Osteocyte (in vitro differentiated cells): ENCODE measurements at regions not wholly inside any gene's neighbourhood (a gene's known extent, or its start where the extent isn't known, plus 50 kb on each side); places are given as distances from the start of the nearest gene placed in this dataset.
A peak's percentile ranks its signal among the peaks of the same experiment; 100 is the strongest.
"Not testable (repeated sequence)": the region's sequence is repeated elsewhere in the genome, so short reads cannot be mapped to it uniquely, and the experiment has no call there.

Source experiments
- DNase-seq: peaks from one replicate; pipeline ENCODE4 v3.0.0; 2021; ENCODE audit warnings: mixed read lengths; ENCODE audit not compliant: unreplicated experiment; ENCODE audit errors: extremely low spot score
- H3K27ac Mint-ChIP-seq: one replicate; pipeline ENCODE4 v1.8.0; 2021; ENCODE audit warnings: mild to moderate bottlenecking, mixed read lengths; ENCODE audit not compliant: unreplicated experiment
- H3K27me3 Mint-ChIP-seq: one replicate; pipeline ENCODE4 v1.8.0; 2021; ENCODE audit warnings: mixed read lengths; ENCODE audit not compliant: unreplicated experiment
- H3K36me3 Mint-ChIP-seq: one replicate; pipeline ENCODE4 v1.8.0; 2021; ENCODE audit warnings: mixed read lengths; ENCODE audit not compliant: unreplicated experiment
- H3K4me1 Mint-ChIP-seq: one replicate; pipeline ENCODE4 v1.8.0; 2021; ENCODE audit warnings: mixed read lengths; ENCODE audit not compliant: unreplicated experiment
- H3K4me3 Mint-ChIP-seq: one replicate; pipeline ENCODE4 v1.8.0; 2021; ENCODE audit warnings: mild to moderate bottlenecking, moderate library complexity, mixed read lengths; ENCODE audit not compliant: unreplicated experiment
- H3K9me3 Mint-ChIP-seq: one replicate; pipeline ENCODE4 v1.8.0; 2021; ENCODE audit warnings: mixed read lengths; ENCODE audit not compliant: unreplicated experiment
- CTCF ChIP-seq: fragments of 200-600 bp; sonication (generic); IDR thresholded peaks from 2 replicates; pipeline ENCODE4 v1.5.0; 2021; ENCODE audit warnings: antibody characterized with exemption, mild to moderate bottlenecking, moderate library complexity

DNA sequence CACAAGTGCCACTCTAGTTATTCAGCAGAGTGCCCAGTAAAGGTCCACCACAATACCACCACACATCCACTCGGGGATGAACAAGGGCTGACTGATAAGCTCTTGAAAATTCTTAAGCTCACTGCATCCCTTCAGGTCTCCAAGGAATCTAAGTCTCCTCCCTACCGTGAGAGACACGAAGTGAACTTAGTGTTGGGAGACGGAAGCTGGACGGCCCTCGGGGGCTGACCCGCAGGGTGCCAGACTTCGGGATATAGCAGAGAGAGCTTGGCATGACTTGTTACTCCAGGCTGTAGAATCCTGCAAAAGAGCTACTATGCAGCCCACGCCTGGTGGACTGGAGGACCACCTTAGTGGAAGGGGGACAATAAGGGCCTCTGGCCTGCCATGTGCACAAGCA, 75.1 kb downstream of the LYZL1 start:
- not testable (repeated sequence) for H3K36me3 Mint-ChIP-seq, H3K27ac Mint-ChIP-seq, H3K4me1 Mint-ChIP-seq, H3K9me3 Mint-ChIP-seq, H3K4me3 Mint-ChIP-seq
- DNase-seq: peak; percentile 73
- H3K27me3 Mint-ChIP-seq: peaks cover 16% of the 10 kb centered on the region

GRCh38 chr10:29366206-29366605, 77.3 kb downstream of the LYZL1 start:
- Mint-ChIP-seq H3K27me3 (peaks cover 33% of the 10 kb centered on the region), H3K4me1 (peaks cover 19% of the 10 kb centered on the region)
- not testable (repeated sequence) for H3K36me3 Mint-ChIP-seq, DNase-seq, H3K27ac Mint-ChIP-seq, H3K9me3 Mint-ChIP-seq, H3K4me3 Mint-ChIP-seq

DNA sequence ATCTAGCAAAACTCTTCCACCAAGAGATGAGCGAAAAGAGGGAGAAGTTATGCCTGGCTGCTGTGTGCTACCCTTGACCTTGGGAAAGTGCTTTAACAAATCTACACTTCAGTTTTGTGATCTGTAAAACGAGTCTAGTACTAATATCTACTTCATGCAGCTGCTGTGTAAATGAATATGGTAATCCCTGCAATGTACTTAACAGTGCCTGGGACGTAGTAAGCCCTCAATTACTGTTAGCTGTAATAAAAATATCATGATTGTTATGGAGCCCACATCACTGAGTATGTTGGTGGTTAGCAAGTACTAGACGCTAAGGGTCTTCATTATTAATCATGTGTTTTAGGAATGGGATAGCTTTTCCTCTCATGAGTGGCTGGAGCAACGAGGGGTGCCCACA, 80.5 kb downstream of the LYZL1 start:
- Mint-ChIP-seq H3K36me3 (no peaks in the 10 kb centered on the region), H3K9me3 (no peaks in the 10 kb centered on the region), H3K4me1 (peaks cover 16% of the 10 kb centered on the region), H3K4me3 (no peak overlapping the region), H3K27me3 (peaks cover 44% of the 10 kb centered on the region), H3K27ac (no peak overlapping the region)
- DNase-seq: no peak
- no peak for TF ChIP-seq CTCF

DNA sequence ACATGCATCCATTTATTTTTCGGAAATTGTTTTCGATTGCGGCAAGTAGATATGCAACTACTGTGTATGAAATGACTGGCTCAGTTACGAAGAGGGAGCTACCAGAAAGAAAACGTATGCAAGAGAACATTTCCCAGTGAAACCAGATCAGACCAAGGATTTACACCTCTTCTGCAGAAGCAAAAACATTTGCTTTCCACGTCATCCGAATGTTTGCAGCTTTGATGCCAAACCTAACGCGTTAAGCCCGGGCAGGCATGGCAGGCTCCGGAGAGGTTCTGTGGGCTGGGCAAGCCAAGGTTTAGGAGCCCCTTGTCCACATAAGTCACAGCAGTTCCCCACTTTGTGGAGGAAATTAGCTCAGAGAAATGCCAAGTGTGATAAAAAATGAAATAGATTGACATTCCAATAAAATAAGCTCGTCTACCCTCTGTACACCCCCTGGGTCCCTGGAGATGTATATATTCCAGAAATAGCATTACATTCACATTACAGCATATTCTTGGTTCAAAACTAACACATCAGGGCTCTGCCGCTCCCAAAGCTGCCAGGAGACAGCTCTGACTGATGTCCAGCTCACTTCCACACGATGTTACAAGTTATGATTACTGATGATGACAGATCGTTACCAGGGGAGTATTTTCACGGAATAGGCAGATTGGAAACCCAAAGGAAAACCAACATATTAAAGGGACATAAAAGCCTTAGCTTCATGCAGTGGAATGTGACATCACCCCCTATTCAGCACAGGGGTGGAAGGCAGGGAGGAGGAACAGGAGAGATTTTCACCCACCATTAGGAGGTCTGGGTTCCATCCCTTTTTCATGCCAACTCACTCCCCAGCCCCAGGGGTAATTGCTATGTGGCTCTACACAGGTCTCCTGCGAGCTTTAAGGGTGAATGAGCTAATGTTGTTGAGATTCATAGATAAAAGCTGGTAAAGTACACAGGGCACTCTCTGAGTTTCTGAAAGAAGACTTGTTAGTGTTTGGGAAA, 81.5 kb downstream of the LYZL1 start:
- H3K27me3 Mint-ChIP-seq: peaks cover 44% of the 10 kb centered on the region
- H3K27ac Mint-ChIP-seq: peak overlapping the region; percentile 16
- H3K9me3 Mint-ChIP-seq: no peaks in the 10 kb centered on the region
- H3K36me3 Mint-ChIP-seq: no peaks in the 10 kb centered on the region
- no peak for TF ChIP-seq CTCF
- no peak overlapping the region for H3K4me3 Mint-ChIP-seq
- no peak for DNase-seq
- H3K4me1 Mint-ChIP-seq: peaks cover 16% of the 10 kb centered on the region

- Mint-ChIP-seq H3K27ac (no peak overlapping the region), H3K4me1 (peaks cover 16% of the 10 kb centered on the region), H3K36me3 (no peaks in the 10 kb centered on the region), H3K27me3 (peaks cover 37% of the 10 kb centered on the region), H3K4me3 (no peak overlapping the region), H3K9me3 (no peaks in the 10 kb centered on the region)
- no peak for TF ChIP-seq CTCF
- no peak for DNase-seq
These were observed 84.0 kb downstream of the LYZL1 start for GRCh38 chr10:29372920-29373319.

DNA sequence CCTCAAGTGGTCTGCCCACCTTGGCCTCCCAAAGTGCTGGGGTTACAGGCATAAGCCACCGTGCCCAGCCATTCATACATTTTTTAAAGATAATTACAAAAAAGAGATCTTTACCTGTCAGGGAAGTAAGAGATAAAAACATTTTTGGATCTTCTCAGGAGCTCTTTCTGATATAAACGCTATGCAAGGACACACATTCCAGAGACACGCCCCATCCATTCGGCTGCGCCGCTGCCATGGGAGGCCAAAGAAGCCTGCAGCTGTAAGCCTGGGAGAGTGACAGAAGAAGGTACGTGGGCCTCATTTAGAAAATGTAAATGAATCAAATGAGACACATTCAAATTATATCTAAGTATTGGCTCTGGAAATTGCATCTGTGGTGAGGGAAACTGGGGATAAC, 85.3 kb downstream of the LYZL1 start:
- TF ChIP-seq CTCF: no peak
- H3K9me3 Mint-ChIP-seq: no peaks in the 10 kb centered on the region
- DNase-seq: no peak
- no peak overlapping the region for H3K27ac Mint-ChIP-seq
- peaks cover 16% of the 10 kb centered on the region for H3K4me1 Mint-ChIP-seq
- no peak overlapping the region for H3K4me3 Mint-ChIP-seq
- no peaks in the 10 kb centered on the region for H3K36me3 Mint-ChIP-seq
- peaks cover 29% of the 10 kb centered on the region for H3K27me3 Mint-ChIP-seq
